NCI-H187 (cell line): ENCODE measurements at regions not wholly inside any gene's neighbourhood (a gene's known extent, or its start where the extent isn't known, plus 50 kb on each side); places are given as distances from the start of the nearest gene placed in this dataset.

Source experiments
- DNase-seq, 2 experiments: peaks; one replicate each; lab custom pipeline; 2025; lab: John Stamatoyannopoulos, UW

DNA sequence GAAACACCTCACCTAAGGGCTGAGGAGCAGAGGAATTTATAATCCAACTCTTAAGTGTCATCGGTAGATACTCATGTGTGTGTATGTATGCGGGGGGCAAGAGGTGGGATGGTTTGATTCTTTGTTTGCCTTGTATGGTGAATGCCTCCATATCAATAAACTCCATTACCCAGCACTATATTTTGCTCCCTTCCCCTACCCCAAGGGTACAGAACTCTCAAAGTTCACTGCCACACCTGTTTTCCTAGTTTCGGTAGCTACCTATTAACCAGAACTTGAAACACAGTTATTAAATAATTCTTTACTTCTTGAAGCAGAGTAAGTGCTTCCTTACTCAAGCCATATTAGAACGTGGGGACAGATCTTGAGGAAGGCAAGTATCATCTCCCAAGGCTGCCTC, 400.8 kb upstream of the SUCLG2 start:
- DNase-seq, result no peak

GRCh38 chr3:68049776-68050175, 395.4 kb upstream of the SUCLG2 start:
- DNase-seq, result no peak

GRCh38 chr3:68045976-68046375, 391.6 kb upstream of the SUCLG2 start:
- no peak for DNase-seq

GRCh38 chr3:68033867-68034266, 379.5 kb upstream of the SUCLG2 start:
- DNase-seq, result no peak

DNA sequence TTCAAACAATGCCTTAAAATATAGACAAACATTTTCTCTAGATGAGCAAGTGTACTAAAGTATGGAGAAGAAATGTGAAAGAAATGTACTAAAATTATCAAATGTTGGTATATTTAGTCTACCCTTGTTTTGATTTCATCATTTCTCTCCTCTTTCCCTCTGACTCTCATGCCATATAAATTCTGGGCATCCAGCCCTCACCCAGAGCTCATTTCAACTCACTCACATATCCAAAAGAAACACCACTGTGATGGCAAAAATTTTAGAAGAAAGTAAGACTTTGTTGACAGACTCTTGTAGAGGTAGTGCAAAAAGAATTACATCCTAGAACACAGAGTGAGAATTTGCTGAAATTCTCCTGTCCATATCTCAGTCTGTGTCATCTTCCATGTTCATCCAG, 377.8 kb upstream of the SUCLG2 start:
- DNase-seq, result no peak

GRCh38 chr3:68025189-68025588, 370.8 kb upstream of the SUCLG2 start:
- DNase-seq, result no peak

DNA sequence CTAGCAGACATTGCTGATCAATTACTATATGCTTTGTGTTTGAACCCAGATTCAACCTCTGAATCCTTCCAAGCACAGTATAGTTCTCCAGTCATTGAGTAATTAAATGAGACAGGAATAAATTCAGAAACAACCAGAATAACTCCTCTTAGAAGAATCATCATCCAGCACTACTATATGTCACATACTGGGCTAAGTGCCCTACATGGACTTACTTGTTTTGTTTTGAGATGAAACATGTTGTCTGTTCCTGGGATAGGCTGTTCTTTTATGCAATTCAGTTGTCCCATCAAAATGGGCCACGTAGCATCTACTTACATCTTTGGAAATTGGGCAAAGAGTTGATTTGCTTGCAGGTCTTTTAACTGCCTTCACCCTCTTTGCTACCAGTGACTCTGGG, 365.5 kb upstream of the SUCLG2 start:
- no peak for DNase-seq

DNA sequence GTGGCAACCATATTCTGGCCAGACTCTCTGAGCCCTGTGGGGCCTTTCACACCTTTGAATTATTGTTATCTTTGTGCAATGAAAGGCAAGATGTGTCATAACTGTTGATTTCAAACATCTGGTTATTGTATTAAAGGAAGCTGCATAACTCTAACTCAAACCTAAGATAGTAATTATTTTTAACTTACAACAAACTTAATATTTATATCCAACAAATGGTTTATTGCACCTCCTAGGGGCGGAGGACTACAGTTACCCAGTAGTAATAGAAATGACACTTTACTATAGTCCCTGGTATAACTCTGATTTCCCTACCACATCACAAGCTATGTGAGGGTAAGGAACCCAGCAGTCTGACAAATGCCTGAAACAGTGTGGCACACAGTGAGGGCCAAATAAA, 363.9 kb upstream of the SUCLG2 start:
- no peak for DNase-seq

DNA sequence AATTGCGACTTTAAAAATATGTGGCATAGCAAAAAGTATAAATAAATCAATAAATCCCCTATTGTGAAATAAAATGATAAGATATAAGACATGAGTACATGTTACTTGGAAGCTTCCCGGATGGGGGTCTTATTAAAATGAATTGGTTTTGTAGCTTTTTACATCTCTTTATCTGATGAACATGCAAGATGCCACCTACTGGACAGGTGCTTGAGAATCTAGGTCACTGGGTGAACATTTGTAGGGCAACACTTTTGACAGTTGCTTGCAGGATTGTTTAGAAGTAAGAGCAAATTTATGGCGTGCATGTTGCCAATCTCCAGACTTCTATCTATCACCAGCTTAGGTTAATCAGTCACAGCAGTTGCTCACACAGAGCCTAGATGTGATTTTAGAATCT, 362.7 kb upstream of the SUCLG2 start:
- no peak for DNase-seq

GRCh38 chr3:68009900-68010299, 355.5 kb upstream of the SUCLG2 start:
- DNase-seq, result no peak

GRCh38 chr3:68007621-68008226, 353.3 kb upstream of the SUCLG2 start:
- no peak for DNase-seq

GRCh38 chr3:68006646-68007045, 352.2 kb upstream of the SUCLG2 start:
- DNase-seq, result no peak

- DNase-seq, result no peak
Measured at GRCh38 chr3:68004091-68004490, 349.7 kb upstream of the SUCLG2 start.

DNA sequence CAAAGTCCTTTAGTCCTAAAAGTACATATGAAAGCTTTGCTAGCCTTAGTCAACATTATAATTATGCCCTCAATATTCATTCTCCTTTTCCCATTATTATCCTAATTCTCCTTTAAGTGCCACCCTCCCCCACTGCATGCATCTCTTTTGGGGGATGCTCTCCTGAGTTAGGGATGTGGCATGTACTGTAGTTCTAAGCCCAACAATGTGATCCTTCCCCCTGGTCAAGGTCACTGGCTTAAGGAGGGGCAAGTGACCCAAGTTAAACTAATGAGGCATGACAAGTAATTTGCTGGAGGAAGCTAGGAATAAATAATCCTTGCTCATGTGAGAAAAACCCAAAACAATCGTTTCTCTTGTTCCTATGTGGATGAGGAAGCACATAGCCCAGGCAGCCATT, 343.9 kb upstream of the SUCLG2 start:
- no peak for DNase-seq

- no peak for DNase-seq
Measured at GRCh38 chr3:67995206-67995605, 340.8 kb upstream of the SUCLG2 start.

GRCh38 chr3:67986706-67987105, 332.3 kb upstream of the SUCLG2 start:
- DNase-seq, result no peak

DNA sequence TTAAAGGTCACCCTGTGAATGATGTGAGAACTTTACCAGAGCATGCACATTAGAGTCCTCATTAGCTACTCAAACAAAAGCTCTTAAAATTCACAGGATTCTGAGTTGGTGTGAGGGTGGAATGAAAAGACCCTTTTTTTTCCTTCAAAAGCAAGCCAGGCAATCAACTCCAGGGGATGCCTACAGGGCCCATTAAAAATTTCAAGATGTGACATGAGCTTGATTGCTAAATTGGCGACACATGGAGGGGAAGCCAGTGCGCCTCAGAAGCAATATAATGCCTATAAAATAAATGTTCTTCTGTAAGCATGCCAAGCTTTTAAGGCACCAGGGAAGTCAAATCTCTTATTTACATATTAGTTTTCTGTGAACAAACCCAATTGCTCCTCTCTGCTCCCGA, 328.8 kb upstream of the SUCLG2 start:
- DNase-seq, result no peak

DNA sequence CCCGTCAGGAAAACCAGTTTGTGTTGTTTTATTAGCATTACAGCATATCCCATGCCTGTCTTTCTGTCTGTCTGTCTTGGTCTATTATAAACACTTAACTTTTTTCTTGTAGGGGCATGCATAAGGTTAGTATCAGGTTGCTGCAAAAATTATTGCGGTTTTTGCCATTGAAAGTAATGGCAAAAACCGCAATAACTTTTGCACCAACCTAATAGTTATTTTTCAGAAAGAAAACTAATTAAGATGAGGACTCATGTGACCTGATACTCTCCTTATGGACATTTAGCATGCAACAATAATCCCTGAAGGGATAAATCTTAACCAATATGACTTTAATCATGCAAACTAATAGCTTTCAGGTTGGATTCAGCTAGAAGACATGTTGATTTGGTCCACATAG, 326.7 kb upstream of the SUCLG2 start:
- no peak for DNase-seq

- no peak for DNase-seq
Measured at GRCh38 chr3:67979342-67979741, 324.9 kb upstream of the SUCLG2 start.

DNA sequence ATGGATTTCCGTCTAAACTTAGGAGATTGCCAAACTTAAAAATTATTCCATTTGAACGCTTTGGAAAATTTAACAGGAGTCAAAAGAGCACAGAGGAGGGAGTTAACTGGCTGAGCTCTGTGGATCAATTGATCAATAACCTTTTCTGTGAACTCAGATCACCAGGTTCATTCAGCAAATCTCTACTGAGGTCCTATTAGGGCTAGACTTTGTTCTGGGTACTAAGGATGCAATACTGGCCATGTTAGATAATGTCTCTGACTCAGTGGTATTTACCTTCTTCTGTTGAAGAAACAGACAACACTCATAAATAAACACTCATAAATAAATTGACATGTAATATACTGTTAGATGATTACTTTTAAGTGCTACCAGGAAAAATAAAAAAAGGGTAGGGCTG, 323.4 kb upstream of the SUCLG2 start:
- DNase-seq, result no peak

GRCh38 chr3:67976663-67977062, 322.3 kb upstream of the SUCLG2 start:
- no peak for DNase-seq

- no peak for DNase-seq
Measured at GRCh38 chr3:67964596-67964995, 310.2 kb upstream of the SUCLG2 start.

DNA sequence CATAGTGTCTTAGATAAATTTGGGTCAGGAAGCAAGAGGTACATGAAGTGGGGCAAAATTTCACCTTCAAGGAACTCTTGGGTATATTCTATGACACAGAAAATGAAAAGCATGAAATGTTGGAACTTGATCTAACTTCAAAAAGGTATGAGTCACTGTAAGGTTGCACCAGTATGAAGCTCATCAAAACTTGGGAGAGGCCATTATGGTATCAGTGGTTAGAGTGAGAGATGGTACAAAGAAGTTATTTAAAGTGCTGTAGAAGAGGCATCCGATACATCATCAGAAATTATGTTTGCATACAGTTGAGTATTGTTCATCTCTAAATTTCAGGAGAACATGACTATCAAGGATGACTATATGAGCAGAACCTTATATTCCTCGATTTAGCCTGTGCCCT, 302.9 kb upstream of the SUCLG2 start:
- no peak for DNase-seq

DNA sequence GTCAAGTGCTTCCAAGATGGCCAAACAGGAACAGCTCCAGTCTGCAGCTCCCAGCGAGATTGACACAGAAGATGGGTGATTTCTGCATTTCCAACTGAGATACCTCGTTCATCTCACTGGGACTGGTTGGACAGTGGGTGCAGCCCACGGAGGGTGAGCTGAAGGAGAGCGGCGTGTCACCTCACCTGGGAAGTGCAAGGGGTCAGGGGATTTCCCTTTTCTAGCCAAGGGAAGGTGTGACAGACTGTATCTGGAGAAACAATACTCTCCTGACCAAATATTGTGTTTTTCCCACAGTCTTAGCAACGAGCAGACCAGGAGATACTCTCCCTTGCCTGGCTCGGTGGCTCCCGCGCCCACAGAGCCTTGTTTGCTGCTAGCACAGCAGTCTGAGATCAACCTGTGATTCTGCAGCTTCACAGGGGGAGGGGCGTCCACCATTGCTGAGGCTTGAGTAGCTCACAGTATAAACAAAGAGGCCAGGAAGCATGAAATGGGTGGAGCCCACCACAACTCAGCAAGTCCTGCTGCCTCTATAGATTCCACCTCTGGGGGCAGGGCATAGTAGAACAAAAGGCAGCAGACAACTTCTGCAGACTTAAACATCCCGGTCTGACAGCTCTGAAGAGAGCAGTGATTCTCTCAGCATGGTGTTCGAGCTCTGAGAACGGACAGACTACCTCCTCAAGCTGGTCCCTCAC, 293.5 kb upstream of the SUCLG2 start:
- peak; percentile 30 to 41 for DNase-seq
